ENCODE measurements at regions not wholly inside any gene's neighbourhood (a gene's known extent, or its start where the extent isn't known, plus 50 kb on each side); places are given as distances from the start of the nearest gene placed in this dataset.
"Not testable (repeated sequence)": the region's sequence is repeated elsewhere in the genome, so short reads cannot be mapped to it uniquely, and the experiment has no call there.

- DNase-seq (ENCODE audit: low read depth in 2 of 2): not testable (repeated sequence)
Observed at GRCh38 chr3:145687978-145688377, 473.0 kb downstream of the PLOD2 start.

GRCh38 chr3:145692751-145693150 is 468.2 kb downstream of the PLOD2 start:
- no peak for DNase-seq (ENCODE audit: low read depth in 2 of 2)

GRCh38 chr3:145696011-145696410 is 465.0 kb downstream of the PLOD2 start:
- no peak for DNase-seq (ENCODE audit: low read depth in 2 of 2)

GRCh38 chr3:145698250-145698649 is 462.7 kb downstream of the PLOD2 start:
- DNase-seq (ENCODE audit: low read depth in 2 of 2): peak in 1 of 2 experiments; percentile 10

GRCh38 chr3:145698749-145699148 is 462.2 kb downstream of the PLOD2 start:
- no peak for DNase-seq (ENCODE audit: low read depth in 2 of 2)

- DNase-seq (ENCODE audit: low read depth in 2 of 2): peak in 1 of 2 experiments; percentile 12
Observed at GRCh38 chr3:145704020-145704419, 457.0 kb downstream of the PLOD2 start.

GRCh38 chr3:145709779-145710178 is 451.2 kb downstream of the PLOD2 start:
- not testable (repeated sequence) for DNase-seq (ENCODE audit: low read depth in 2 of 2)

- DNase-seq (ENCODE audit: low read depth in 2 of 2): peak; percentile 84 to 86
Observed at GRCh38 chr3:145716519-145716918, 444.5 kb downstream of the PLOD2 start.

GRCh38 chr3:145719114-145719513 is 441.9 kb downstream of the PLOD2 start:
- no peak for DNase-seq (ENCODE audit: low read depth in 2 of 2)

GRCh38 chr3:145721273-145721805 is 439.6 kb downstream of the PLOD2 start:
- DNase-seq (ENCODE audit: low read depth in 2 of 2): no peak

GRCh38 chr3:145721815-145722214 is 439.2 kb downstream of the PLOD2 start:
- no peak for DNase-seq (ENCODE audit: low read depth in 2 of 2)

- no peak for DNase-seq (ENCODE audit: low read depth in 2 of 2)
Observed at GRCh38 chr3:145727476-145727875, 433.5 kb downstream of the PLOD2 start.

- DNase-seq (ENCODE audit: low read depth in 2 of 2): no peak
Observed at GRCh38 chr3:145735631-145736030, 425.4 kb downstream of the PLOD2 start.

GRCh38 chr3:145737952-145738351 is 423.0 kb downstream of the PLOD2 start:
- DNase-seq (ENCODE audit: low read depth in 2 of 2): no peak

- DNase-seq (ENCODE audit: low read depth in 2 of 2): no peak
Observed at GRCh38 chr3:145739926-145740325, 421.1 kb downstream of the PLOD2 start.

- DNase-seq (ENCODE audit: low read depth in 2 of 2): no peak
Observed at GRCh38 chr3:145750657-145751056, 410.3 kb downstream of the PLOD2 start.

GRCh38 chr3:145752576-145752975 is 408.4 kb downstream of the PLOD2 start:
- DNase-seq (ENCODE audit: low read depth in 2 of 2): no peak

GRCh38 chr3:145754605-145755289 is 406.2 kb downstream of the PLOD2 start:
- no peak for DNase-seq (ENCODE audit: low read depth in 2 of 2)

GRCh38 chr3:145760036-145760435 is 400.9 kb downstream of the PLOD2 start:
- DNase-seq (ENCODE audit: low read depth in 2 of 2): no peak

- DNase-seq (ENCODE audit: low read depth in 2 of 2): peak in 1 of 2 experiments; percentile 6
Observed at GRCh38 chr3:145767909-145768308, 393.1 kb downstream of the PLOD2 start.

- peak; percentile 34 to 53 for DNase-seq (ENCODE audit: low read depth in 2 of 2)
Observed at GRCh38 chr3:145776782-145777408, 384.1 kb downstream of the PLOD2 start.

- DNase-seq (ENCODE audit: low read depth in 2 of 2): no peak
Observed at GRCh38 chr3:145780301-145780700, 380.7 kb downstream of the PLOD2 start.

- no peak for DNase-seq (ENCODE audit: low read depth in 2 of 2)
Observed at GRCh38 chr3:145785668-145786067, 375.3 kb downstream of the PLOD2 start.
